ENCODE measurements at regions not wholly inside any gene's neighbourhood (a gene's known extent, or its start where the extent isn't known, plus 50 kb on each side); places are given as distances from the start of the nearest gene placed in this dataset.
"Not testable (repeated sequence)": the region's sequence is repeated elsewhere in the genome, so short reads cannot be mapped to it uniquely, and the experiment has no call there.

DNA sequence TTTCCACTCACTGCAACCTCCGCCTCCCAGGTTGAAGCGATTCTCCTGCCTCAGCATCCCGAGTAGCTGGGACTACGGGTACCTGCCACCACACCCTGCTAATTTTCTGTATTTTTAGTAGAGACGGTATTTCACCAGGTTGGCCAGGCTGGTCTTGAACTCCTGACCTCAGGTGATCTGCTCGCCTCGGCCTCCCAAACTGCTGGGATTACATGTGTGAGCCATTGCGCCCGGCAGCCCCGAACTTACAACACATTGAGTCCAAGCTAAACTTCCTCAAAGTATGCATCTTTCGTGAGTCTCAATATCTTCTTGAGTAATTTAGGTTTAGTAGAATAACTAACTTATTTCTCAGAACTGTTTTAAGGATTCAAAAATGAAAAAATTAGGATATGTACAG, 447.2 kb downstream of the EPHA5 start:
- TF ChIP-seq POLR2AphosphoS5 (IDR thresholded peaks at IDR 0.05); POLR2A (IDR thresholded peaks at IDR 0.05; ENCODE audit: low read depth): not testable (repeated sequence)
- TF ChIP-seq, protein P1, sequence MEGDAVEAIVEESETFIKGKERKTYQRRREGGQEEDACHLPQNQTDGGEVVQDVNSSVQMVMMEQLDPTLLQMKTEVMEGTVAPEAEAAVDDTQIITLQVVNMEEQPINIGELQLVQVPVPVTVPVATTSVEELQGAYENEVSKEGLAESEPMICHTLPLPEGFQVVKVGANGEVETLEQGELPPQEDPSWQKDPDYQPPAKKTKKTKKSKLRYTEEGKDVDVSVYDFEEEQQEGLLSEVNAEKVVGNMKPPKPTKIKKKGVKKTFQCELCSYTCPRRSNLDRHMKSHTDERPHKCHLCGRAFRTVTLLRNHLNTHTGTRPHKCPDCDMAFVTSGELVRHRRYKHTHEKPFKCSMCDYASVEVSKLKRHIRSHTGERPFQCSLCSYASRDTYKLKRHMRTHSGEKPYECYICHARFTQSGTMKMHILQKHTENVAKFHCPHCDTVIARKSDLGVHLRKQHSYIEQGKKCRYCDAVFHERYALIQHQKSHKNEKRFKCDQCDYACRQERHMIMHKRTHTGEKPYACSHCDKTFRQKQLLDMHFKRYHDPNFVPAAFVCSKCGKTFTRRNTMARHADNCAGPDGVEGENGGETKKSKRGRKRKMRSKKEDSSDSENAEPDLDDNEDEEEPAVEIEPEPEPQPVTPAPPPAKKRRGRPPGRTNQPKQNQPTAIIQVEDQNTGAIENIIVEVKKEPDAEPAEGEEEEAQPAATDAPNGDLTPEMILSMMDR (IDR thresholded peaks at IDR 0.05): not testable (repeated sequence)
